ENCODE measurements at regions not wholly inside any gene's neighbourhood (a gene's known extent, or its start where the extent isn't known, plus 50 kb on each side); places are given as distances from the start of the nearest gene placed in this dataset.
"Not testable (repeated sequence)": the region's sequence is repeated elsewhere in the genome, so short reads cannot be mapped to it uniquely, and the experiment has no call there.

DNA sequence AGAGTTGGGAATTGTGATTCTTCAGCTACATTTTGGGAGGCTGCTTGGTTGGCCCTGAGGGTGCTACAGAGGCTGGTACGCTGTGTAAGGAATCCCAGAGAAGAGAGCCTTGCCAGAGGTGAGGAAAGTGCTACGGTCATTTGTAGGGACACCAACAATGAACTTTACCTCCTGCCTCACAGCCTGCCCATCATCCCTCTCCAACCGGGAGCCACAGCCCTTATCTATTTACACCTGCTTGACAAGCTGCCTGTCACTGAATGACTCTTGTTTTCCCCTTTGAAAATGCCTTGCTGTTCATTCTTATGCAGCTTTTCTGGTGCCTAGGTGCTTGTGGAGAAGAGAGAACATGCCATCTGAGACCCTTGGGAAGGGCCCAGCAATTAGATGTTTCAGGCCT is 110.8 kb downstream of the PCSK1 start:
- POLR2A ChIA-PET: no interaction called here
- CTCF ChIA-PET: no interaction called here

DNA sequence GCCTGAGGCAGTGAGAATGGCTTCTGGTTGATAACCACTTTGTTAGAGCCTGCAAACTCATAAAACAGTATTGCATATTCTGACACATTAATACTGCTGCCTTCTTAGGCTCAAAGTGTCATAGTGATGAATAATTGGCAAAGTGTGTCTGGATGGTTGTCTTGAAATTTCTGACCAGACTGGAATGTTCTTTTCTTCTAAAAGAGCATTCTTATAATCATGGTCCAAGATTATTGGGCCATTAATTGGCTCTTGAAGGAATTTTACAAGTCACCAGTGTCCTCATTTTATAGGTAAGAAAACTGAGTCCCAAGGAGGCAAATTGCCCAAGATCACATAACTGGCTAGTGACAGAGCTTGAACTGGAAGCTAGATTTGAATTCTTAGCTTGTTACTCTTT is 111.7 kb downstream of the PCSK1 start:
- ChIA-PET CTCF (no interaction called here), POLR2A (no interaction called here)

DNA sequence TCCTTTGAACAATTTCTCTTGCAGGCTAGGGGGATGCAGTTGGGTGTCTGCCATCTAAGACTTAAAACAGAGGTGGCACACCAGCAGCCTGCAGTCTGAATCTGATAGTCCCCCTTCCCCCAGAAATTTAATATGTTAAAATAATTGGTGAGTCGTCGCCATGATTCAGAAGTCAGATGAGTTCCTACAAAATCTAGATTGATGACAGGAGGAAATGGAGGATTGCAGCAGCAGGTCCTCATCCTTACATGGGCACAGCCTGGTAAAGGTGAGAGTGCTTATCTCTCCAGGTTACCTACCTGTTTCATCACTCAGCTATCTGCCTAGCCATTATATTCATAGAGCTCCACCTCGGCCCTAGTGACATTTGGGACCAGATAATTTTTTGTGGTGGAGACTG is 112.3 kb downstream of the PCSK1 start:
- POLR2A ChIA-PET: no interaction called here
- CTCF ChIA-PET: no interaction called here

DNA sequence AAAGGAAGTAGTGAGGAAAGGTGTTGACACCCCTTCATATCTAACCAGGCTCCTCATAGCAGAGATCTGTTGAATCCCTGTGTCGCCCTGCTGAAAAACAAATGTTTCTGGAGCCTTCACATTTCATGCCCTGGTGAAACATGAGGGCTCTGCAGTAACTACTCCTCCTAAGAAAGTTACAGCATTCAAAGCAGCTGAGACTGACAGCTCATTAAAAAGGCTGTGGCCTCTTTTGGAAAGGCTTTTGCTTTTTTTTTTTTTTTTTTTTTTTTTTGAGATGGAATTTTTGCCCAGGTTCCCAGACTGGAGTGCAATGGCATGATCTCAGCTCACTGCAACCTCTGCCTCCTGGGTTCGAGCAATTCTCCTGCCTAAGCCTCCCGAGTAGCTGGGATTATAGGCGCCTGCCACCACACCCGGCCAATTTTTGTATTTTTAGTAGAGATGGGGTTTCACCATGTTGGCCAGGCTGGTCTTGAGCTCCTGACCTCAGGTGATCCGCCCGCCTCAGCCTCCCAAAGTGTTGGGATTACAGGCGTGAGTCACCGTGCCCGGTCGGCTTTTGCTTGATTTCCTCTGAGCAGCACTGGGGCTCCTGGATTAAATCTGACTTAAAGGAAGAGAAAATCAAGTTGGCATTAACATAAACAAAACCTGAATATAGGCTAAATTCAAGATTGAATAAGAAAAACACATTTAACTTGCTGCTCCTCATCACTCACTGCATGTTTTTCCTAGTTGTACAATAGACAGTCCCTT is 112.9 kb downstream of the PCSK1 start:
- CTCF ChIA-PET, POLR2A ChIA-PET: not testable (repeated sequence)

DNA sequence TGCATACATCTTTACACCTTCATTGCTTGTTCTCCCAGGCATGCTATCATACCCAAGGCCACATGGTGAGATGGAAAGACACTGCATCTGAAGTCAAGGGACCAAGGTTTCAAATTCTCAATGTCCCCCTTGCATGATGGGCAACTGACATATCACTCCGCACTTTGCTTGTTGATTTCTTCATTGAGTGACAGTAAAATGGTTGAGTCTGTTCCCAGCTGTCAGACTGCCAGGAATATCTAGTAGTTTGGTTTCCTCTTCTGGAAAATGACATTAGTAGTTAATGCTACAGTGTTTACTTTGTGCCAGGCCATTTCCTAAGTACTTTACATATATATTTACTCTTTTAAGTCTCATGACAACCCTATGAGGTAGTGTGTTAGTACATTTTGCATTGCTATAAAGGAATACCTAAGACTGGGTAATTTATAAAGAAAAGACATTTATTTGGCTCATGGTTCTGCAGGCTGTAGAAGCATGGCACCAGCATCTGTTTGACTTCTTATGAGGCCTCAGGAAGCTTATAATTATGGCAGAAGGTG is 114.4 kb downstream of the PCSK1 start:
- POLR2A ChIA-PET: no interaction called here
- CTCF ChIA-PET: no interaction called here

DNA sequence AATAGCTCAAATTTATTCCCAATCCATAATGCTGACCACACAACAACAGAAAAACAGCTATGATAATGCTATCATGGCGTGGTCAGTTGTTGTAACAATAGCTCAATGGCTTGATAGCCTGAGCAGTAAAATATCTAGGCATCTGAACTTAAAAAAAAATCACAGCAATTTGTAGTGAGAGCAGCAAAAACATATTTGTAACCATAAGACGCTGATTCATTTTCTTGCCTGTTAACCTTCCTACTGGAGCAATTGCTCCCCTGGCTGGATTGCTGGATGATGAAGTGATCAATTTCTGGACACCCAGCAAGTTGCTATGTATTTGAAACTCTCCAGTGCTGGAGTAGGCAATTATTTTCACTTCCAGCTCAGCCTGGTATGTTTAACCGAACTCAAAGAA is 115.1 kb downstream of the PCSK1 start:
- CTCF ChIA-PET: no interaction called here

DNA sequence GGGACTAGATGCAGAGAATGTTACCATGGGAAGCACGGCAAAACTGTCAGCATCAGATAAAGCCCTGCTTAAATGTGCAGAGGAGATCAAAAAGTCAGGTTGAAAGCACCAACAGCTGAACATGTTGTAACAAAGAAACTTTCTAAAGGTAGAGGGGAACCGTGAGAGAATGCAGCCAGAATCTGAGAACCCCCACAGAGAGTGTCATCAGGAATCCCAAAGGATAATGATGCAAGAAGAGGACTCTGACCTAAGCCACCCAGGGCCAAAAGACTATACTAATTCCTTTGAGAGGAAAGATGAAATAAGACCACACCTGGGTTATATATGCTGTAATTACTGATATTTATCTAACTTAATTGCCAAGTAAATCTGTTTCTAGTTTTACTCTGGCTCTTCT is 116.6 kb downstream of the PCSK1 start:
- ChIA-PET POLR2A (no interaction called here), CTCF (interaction anchor here (1.0 kb wide), 1 partner anchor 27 kb away, joined by 3 read pairs; no protein-coding TSS in a partner anchor)

More for the DNA sequence above, 115.1 kb downstream of the PCSK1 start:
- POLR2A ChIA-PET: no interaction called here

DNA sequence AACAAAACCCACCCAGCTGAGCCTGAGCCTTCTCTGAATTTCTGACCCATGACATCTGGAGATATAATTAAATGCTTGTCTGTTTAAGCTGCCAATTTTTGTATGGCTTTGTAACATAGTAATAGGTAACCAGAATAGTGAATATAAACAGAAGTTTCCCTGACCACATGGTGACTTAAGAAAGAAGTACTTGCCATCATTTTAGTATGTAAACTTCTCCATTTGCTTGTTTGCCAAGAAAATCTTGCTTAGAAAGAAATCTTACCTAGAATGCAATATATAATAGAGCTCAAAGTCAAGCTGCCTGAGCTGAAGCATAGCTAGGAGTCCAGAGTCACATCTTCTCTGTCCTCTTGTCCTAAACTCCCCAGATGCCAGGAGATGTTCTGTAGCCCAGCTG is 117.0 kb downstream of the PCSK1 start:
- CTCF ChIA-PET: interaction anchor here (1.0 kb wide), 1 partner anchor 27 kb away, joined by 3 read pairs; no protein-coding TSS in a partner anchor

DNA sequence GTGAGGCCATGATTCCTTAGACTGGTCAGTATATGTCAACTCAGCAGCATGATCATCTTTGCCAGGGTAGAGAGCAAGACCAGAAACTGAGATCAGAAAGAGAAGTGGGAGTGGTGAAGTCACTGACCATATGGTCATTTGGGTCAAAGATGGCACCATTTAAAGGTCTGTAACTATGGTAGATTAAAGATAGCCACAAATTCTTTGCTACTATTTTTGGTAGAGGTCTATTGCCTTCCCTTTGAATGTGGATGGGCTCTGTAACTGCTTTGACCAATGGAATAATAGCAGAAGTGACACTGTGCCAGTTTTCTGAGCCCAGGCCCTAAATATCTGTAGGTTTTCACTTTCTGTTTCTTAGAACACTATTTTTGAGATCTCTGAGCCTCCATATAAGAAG is 117.6 kb downstream of the PCSK1 start:
- CTCF ChIA-PET: no interaction called here
- POLR2A ChIA-PET: no interaction called here

More for the DNA sequence above, 117.0 kb downstream of the PCSK1 start:
- POLR2A ChIA-PET: no interaction called here

DNA sequence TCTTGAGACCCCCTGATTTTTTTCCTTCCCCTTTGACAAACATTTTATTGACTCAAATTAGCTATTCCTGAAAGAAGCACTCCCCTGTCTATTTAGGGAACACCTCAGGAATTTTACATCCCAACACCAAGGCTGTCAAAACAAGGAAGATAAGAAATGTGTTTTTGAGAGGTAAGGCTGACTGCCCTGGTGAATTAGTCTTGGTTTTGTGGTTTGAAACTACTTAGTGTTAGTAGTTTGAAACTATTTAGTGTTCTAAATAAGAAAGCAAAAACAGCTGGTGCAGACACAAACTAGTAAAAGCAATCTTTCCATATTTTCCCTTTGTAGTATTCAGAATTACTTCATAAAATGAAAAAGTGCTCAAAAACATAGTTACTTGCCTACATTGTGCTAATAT is 120.7 kb downstream of the PCSK1 start:
- POLR2A ChIA-PET: no interaction called here
- CTCF ChIA-PET: no interaction called here

DNA sequence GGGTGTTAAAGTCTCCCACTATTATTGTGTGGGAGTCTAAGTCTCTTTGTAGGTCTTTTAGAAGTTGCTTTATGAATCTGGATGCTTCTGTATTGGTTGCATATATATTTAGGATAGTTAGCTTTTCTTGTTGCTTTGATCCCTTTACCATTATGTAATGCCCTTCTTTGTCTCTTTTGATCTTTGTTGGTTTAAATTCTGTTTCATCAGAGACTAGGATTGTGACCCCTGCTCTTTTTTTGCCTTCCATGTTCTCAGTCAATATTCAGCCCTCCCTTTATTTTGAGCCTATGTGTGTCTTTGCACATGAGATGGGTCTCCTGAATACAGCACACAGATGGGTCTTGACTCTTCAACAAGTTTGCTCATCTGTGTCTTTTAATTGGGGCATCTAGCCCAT is 126.0 kb downstream of the PCSK1 start:
- CTCF ChIA-PET, POLR2A ChIA-PET: not testable (repeated sequence)

DNA sequence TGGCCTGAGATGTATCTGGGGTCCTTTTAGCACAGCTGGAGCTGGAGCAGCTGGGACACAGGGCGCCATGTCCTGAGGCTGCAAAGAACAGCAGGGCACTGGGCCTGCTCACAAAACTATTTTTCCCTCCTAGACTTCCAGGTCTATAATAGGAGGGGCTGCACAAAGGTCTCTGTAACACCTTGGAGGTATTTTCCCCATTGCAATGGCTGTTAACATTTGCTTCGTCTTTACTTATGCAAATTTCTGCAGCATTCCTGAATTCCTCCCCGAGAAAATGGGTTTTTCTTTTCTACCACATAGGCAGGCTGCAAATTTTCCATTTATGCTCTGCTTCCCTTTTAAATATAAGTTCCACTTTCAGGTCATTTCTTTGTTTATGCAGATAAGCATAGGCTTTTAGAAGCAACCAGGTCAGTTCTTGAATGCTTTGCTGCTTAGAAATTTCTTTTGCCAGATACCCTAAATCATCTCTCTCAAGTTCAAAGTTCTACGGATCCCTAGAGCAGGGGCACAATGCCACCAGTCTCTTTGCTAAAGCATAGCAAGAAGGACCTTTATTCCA is 130.8 kb downstream of the PCSK1 start:
- ChIA-PET CTCF (no interaction called here), POLR2A (no interaction called here)

DNA sequence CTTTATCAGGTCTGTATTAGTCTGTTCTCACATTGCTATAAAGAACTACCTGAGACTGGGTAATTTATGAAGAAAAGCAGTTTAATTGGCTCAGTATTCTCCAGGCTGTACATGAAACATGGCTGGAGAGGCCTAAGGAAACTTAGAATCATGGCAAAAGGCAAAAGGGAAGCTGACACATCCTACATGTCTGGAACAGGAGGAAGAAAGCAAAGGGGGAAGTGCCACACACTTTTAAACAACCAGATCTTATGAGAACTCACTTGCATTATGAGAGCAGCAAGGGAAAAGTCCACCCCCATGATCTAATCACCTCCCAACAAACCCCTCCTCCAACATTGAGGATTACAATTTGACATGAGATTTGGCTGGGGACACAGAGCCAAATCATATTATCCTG is 132.1 kb downstream of the PCSK1 start:
- ChIA-PET CTCF (no interaction called here), POLR2A (no interaction called here)

DNA sequence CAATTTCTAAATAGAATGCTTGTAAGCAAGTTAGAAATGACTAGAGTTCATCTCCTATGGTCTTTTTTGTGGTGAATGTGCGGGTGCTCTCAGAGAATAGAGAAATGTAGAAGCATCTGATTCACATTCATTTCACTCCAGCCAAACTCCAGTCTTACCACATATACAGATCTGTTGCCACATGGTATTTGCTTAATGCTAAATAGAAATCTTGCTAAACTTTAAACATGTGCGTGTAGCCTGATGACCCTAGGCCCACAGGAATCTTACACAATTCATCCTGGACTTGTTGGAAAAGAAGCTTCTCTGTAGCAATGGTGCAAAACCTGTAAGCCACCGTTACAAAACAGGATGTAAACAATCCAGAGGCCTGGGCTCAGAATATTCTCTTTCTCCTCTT is 135.2 kb downstream of the PCSK1 start:
- CTCF ChIA-PET: no interaction called here
- POLR2A ChIA-PET: no interaction called here

DNA sequence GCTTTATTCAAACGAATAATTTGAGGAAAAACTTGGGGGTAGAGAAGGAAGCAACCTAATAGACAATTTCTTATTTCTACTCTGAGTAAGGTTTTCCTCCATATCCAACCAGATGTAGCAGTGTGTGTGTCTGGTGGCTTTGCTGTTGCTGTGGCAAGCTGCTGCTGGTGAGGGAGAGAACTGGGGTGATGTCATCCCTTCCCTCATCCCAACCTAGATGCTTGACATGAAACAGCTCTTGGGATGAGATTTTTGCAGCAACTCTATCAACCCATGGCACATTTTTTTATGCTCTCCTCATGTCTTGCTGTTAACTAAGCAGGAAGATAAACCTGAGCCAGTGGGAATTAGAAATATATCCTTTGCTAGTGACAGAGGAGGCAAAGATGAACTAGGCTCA is 135.8 kb downstream of the PCSK1 start:
- POLR2A ChIA-PET: no interaction called here

DNA sequence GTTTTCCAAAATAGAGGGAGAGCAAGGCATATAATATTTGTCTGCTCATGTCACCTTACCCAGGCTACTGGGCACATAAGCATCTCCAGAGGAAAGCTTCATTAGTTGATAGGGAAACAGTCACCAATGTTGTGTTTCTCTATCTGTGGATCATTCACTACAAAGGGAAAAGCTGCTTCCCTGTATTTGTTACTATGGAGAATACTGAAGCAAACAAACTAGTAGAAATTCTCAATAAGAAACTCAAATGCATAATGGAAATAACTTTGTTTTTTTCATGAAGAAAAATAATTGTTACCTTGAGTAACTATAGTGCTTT is 138.2 kb downstream of the PCSK1 start:
- CTCF ChIA-PET: no interaction called here
- POLR2A ChIA-PET: no interaction called here

More for the DNA sequence above, 135.8 kb downstream of the PCSK1 start:
- CTCF ChIA-PET: no interaction called here

DNA sequence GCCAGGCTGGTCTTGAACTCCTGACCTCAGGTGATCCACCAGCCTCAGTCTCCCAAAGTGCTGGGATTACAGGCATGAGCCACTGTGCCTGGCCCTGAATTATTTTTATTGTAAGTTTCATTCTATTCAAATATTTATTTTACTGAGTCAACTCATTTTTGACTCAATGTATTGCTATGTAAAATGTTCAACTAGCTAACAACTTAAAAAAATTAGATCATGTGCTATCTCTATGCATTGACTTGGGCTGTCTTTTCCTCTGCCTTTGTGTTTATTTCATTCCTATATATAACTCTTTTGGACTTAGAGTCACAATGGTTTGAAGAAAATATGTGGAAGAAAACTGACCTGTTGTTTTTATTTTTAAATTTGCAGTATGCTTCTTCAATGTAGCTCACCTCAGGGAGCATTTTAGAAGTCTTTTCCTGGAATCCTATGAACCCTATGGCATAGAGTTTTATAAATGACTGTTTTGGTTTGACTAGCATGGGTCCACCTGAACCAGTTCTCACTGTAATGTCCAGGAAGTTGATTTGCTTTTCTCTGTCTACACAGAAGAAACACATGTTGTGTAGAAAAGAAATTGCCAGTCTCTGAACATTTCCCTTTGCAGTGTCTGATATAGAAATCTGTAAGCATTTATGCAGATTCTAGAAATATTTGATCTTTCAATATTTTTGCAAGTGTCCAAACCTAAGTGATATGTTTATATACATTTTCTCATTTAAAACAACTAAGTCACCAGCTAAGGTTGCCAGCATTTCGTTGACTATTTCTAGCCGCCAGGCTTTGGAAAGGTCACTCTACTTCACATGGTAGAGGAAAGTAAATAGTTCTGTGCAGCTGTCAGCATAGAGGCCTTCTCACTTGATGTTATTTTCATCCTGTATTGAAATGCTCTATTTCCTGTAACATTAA is 138.8 kb downstream of the PCSK1 start:
- ChIA-PET POLR2A (no interaction called here), CTCF (no interaction called here)

DNA sequence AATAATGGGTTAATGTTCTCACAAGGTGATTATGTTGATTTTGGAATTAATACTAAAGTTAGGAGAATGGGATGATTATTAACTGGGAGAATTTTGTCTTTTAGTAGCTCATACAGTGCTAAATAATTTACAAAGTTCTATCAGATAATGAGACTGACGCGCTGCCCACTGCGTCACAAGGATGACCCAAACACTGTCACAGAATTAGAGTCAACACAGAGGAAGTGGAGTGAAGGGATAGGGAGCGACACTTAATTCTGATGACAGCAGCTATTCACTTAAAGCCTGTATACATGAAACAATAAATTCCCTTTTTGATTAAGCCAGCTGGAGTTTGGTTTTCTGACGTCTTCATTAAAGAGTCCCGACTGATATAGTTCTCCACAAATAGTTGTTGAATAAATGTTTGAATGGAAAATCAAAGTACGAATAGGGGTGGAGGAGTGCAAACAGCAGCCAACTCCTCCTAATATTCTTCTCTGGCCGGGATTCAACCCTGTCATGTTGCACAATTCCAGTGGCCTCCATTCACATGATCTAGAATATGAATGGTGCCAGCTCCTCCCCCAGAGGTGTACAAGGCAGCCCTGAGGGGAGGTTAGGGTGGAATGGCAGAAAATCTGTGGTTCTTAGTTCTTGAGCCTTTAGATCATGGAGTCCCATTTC is 140.3 kb downstream of the PCSK1 start:
- ChIA-PET CTCF (no interaction called here), POLR2A (no interaction called here)

DNA sequence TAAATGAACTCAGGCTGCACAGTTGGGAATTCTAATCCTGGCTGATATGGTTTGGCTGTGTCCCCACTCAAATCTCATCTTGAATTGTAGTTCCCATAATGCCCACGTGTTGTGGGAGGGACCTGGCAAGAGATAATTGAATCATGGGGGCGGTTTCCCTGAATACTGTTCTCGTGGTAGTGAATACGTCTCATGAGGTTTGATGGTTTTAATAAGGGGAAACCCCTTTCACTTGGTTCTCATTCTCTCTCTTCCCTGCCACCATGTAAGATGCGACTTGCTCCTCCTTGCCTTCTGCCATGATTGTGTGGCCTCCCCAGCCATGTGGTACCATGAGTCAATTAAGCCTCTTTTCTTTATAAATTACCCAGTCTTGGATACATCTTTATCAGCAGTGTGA is 143.8 kb downstream of the PCSK1 start:
- POLR2A ChIA-PET, CTCF ChIA-PET: not testable (repeated sequence)

DNA sequence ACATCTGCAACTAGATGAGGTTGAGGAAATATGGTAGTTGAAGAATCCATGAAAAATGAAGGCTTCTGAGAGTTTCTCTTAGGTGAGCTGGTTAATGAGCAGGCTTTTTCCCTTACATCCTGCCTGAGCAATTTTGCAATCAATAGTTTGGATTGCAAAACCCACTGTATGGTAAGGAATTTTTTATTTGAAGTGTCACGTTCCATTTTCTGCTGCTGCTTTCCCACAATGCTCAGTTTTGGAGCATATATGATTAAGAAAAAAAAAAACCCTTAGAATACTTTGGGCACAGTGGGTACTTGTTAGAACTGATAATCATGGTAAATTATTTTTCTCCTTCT is 144.2 kb downstream of the PCSK1 start:
- ChIA-PET CTCF (no interaction called here), POLR2A (no interaction called here)

All from activated CD8-positive, alpha-beta memory T cell treated with anti-CD3 and anti-CD28 coated beads for 36 hours (primary cell).